ENCODE measurements at regions not wholly inside any gene's neighbourhood (a gene's known extent, or its start where the extent isn't known, plus 50 kb on each side); places are given as distances from the start of the nearest gene placed in this dataset.
A peak's percentile ranks its signal among the peaks of the same experiment; 100 is the strongest.

DNA sequence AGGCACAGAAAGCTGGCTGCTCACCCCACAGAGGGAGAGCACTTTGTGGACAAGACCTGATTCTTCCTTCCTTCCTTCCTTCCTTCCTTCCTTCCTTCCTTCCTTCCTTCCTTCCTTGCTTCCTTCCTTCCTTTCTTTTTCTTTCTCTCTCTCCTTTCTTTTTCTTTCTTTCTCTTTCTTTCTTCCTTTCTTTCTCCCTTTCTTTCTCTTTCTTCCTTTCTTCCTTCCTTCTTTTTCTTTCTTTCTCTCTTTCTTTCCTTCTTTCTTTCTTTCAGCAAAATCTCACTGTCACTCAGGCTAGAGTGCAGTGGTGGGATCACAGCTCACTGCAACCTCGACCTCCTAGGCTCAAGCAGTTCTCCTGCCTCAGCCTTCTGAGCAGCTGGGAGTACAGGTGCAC, 263.9 kb downstream of the UQCRFS1 start:
- no peak overlapping the region for H3K4me3 ChIP-seq (ENCODE audit: low read depth, low read length)
- DNase-seq (ENCODE audit: low read depth), result no peak
- TF ChIP-seq POLR2A (IDR thresholded peaks at IDR 0.05; ENCODE audit: extremely low read depth, insufficient read length) (no peak), MYC (IDR thresholded peaks at IDR 0.05; ENCODE audit: low read depth, low read length) (no peak), CTCF (IDR thresholded peaks at IDR 0.05; ENCODE audit: low read depth, low read length) (no peak)
- TF ChIP-seq, protein P1, sequence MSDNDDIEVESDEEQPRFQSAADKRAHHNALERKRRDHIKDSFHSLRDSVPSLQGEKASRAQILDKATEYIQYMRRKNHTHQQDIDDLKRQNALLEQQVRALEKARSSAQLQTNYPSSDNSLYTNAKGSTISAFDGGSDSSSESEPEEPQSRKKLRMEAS (IDR thresholded peaks at IDR 0.05; ENCODE audit: low read depth, low read length), result no peak

GRCh38 chr19:28948566-28948965, 264.4 kb downstream of the UQCRFS1 start:
- TF ChIP-seq CTCF (IDR thresholded peaks at IDR 0.05; ENCODE audit: low read depth, low read length), result no peak
- TF ChIP-seq, protein P1 (IDR thresholded peaks at IDR 0.05; ENCODE audit: low read depth, low read length), result no peak
- TF ChIP-seq MYC (IDR thresholded peaks at IDR 0.05; ENCODE audit: low read depth, low read length), result no peak
- no peak for TF ChIP-seq POLR2A (IDR thresholded peaks at IDR 0.05; ENCODE audit: extremely low read depth, insufficient read length)
- H3K4me3 ChIP-seq (ENCODE audit: low read depth, low read length), result no peak overlapping the region
- no peak for DNase-seq (ENCODE audit: low read depth)

- no peak overlapping the region for H3K4me3 ChIP-seq (ENCODE audit: low read depth, low read length)
- TF ChIP-seq MYC (IDR thresholded peaks at IDR 0.05; ENCODE audit: low read depth, low read length) (no peak), POLR2A (IDR thresholded peaks at IDR 0.05; ENCODE audit: extremely low read depth, insufficient read length) (no peak), CTCF (IDR thresholded peaks at IDR 0.05; ENCODE audit: low read depth, low read length) (no peak)
- TF ChIP-seq, protein P1 (IDR thresholded peaks at IDR 0.05; ENCODE audit: low read depth, low read length), result no peak
Observed at GRCh38 chr19:28948026-28948425, 264.9 kb downstream of the UQCRFS1 start.

GRCh38 chr19:28943651-28944050, 269.3 kb downstream of the UQCRFS1 start:
- no peak overlapping the region for H3K4me3 ChIP-seq (ENCODE audit: low read depth, low read length)
- TF ChIP-seq, protein P1 (IDR thresholded peaks at IDR 0.05; ENCODE audit: low read depth, low read length), result no peak
- peak; percentile 26 for TF ChIP-seq CTCF (IDR thresholded peaks at IDR 0.05; ENCODE audit: low read depth, low read length)
- DNase-seq (ENCODE audit: low read depth), result peak; percentile 1

More at GRCh38 chr19:28948026-28948425, 264.9 kb downstream of the UQCRFS1 start:
- no peak for DNase-seq (ENCODE audit: low read depth)

DNA sequence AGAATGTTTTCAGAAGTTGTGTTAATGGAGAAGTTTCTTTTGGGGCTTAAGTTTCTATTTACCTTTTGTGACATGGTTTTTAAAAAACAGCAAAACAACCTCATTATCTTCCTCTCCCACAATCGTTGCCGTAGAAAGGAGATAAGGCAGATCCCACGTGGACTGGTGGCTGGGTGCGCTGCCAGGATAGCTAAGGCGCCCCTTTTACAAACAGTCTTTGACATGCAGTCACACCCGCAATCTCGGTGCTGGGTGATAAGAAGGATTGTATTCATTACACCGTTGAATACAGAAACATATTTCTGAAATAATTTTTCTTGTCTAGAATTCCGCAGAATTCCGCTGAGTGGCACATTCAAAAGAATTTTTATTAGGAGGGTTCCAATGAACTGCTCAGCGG, 271.1 kb downstream of the UQCRFS1 start:
- TF ChIP-seq, protein P1 (IDR thresholded peaks at IDR 0.05; ENCODE audit: low read depth, low read length), result no peak
- TF ChIP-seq POLR2A (IDR thresholded peaks at IDR 0.05; ENCODE audit: extremely low read depth, insufficient read length) (no peak), MYC (IDR thresholded peaks at IDR 0.05; ENCODE audit: low read depth, low read length) (no peak), CTCF (IDR thresholded peaks at IDR 0.05; ENCODE audit: low read depth, low read length) (no peak)
- no peak for DNase-seq (ENCODE audit: low read depth)
- H3K4me3 ChIP-seq (ENCODE audit: low read depth, low read length), result no peak overlapping the region
